HL-60/S4 treated with retinoic acid at 250 ng/mL for 4 days and 3 days (cell line): ENCODE measurements at regions not wholly inside any gene's neighbourhood (a gene's known extent, or its start where the extent isn't known, plus 50 kb on each side); places are given as distances from the start of the nearest gene placed in this dataset.

ENCODE experiments used
- in situ Hi-C: fragments of 300-500 bp; cut with MboI; formaldehyde crosslinking; loops from 2 replicates; pipeline ENCODE4 v1.7.0; 2022; ENCODE audit warnings: low sequenced_read_pairs

DNA sequence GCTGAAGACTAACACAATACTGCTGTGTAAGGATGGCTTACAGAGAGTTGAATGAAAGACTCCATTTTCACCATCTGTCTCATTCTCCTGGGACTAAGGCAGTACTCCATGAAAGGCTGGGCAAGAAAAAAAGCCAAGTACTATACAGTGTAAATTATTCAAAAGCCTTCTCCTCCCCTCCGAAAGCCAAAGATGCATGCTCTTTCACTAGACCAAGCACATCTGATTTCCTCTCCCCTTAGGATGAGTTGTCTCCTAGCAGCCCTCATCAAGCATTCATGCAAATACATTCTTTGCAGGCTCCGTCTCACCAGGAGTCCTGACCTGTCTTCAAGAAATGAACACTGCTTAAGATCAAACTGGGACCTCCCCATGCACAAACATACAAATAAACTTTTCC lies 133.5 kb upstream of the THBS1 start:
- in situ Hi-C loops, result no loop called here

- in situ Hi-C loops, result no loop called here
Measured at GRCh38 chr15:39447881-39448280, 133.0 kb upstream of the THBS1 start.

DNA sequence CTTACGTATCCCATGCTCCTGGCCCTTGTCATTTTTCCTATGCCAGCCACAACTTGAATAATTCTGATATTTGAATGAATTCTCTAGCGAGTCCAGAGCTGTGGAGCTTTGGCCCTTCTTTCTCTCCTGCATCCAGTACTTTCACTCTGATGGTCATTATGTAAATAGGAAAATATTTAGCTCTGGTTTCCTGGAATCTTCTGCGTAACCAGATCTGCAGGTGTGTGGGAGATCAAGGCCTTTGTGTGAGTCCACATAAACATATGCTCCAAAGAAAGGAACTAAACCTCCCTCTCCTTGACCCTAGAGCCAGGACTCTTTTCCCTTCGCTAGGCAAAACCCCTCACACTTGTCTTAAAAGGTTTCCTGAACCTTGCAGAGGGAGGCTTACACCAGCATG lies 132.5 kb upstream of the THBS1 start:
- in situ Hi-C loops, result no loop called here

DNA sequence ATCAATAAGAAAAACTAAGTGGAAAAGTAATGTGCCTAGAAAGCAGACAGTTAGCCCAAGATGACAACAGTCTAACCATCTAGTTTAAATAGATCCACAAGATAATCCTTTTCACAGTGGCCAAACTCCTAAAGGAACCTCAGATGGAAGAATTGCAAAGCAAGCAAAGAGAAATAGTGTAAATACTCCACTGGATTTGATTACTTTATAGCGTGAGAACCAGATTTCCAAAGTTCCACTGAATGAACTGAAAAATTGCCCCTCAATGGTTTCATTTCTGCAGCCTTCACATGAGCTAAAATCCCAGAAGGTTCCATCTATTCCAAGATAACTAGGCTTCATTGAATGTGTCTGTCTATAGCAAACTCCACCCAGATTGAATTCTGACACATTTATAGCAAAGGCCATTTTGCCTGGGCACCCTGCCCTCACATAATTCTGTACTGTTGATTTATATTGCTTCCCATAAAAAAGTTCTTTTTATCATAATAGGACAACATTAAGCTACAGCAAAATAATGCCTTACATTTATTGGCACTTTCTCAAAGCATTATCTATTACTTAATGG lies 129.7 kb upstream of the THBS1 start:
- in situ Hi-C loops, result no loop called here

DNA sequence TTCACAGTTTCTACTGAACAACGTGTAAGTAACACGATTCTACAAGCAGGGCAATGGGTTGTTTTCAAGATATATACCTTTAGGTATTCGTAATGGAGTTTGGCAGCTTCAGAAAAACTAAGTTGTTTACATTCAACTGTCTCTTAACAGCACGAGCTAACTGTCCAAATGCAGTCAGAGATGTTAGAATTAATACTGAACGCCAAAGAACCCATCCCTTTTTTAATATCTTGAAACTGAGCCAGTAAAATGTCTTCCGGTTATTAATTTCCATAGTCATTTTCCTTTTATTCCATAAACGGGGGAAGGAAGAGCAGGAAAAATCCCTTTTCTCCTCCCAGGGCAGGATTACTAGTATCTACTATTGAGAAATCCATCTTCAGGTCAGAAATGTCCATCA lies 129.0 kb upstream of the THBS1 start:
- in situ Hi-C loops, result no loop called here

GRCh38 chr15:39453620-39454019 lies 127.3 kb upstream of the THBS1 start:
- in situ Hi-C loops, result no loop called here

- in situ Hi-C loops, result no loop called here
Measured at GRCh38 chr15:39454189-39454986, 126.5 kb upstream of the THBS1 start.

GRCh38 chr15:39455471-39455991 lies 125.3 kb upstream of the THBS1 start:
- in situ Hi-C loops, result no loop called here

DNA sequence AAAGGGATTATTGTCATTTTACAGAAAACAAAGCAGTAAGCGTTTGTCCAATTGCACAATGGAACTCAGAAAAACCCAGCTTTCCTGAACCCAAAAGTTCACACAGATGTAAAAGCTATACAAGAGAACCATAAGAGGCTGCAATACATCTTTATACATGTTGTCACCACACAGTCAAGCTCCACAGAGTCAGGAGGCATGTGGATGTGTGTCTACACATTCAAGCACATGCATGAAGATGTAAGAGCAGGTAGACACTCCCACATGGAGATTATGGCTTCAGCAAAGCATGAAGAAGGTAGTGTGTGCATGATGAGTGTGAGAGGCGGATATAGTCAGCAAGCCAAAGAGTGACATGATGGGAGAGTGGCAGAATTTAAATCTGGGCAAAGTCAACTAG lies 124.7 kb upstream of the THBS1 start:
- in situ Hi-C loops, result no loop called here

- in situ Hi-C loops, result no loop called here
Measured at GRCh38 chr15:39456582-39457330, 124.1 kb upstream of the THBS1 start.

DNA sequence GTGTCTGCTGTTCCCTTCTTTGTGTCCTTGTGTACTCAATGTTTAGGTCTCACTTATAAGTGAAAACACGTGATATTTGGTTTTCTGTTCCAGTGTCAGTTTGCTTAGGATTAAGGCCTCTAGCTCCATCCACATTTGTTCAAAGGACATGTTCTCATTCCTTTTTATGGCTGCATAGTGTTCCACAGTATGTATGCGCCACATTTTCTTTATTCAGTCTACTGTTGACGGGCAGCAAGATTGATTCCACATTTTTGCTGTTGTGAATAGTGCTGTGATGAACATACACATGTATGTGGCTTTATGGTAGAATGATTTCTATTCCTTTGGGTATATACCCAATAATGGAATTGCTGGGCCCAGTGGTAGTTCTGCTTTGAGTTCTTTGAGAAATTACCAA lies 122.7 kb upstream of the THBS1 start:
- in situ Hi-C loops, result no loop called here

DNA sequence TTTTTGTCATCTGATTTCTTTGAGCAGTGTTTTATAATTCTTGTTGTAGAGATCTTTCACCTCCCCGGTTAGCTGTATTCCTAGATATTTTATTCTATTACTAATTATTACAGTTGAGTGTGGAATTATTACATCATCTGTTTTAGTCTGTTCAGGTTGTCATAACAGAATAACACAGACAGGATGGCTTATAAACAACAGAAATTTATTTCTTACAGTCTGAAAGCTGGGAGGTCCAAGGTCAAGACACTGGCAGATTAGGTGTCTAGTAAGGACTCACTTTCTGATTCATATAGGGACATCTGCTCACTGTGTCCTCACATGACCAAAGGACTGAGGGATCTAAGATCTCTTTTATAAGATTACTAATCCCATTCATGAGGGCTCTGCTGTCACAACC lies 121.3 kb upstream of the THBS1 start:
- in situ Hi-C loops, result no loop called here

DNA sequence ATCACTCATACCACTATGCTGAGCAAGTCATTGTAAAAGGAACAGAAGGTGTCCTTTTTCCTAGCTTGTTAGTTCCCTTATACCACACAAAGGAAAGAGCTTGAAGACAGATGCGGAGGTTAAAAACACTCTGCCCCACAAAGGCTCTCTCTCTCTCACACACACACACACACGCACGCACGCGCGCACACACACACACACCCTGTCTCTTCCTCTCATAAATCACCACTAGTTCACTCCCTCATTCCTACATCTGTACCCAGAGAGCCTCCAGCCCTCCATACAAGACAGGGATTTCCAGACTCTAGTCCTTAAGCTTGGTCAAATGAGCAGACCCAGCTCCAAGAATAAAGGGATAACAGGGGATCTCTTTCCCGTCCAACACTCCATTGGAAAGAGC lies 120.1 kb upstream of the THBS1 start:
- in situ Hi-C loops, result no loop called here

GRCh38 chr15:39461536-39462130 lies 119.2 kb upstream of the THBS1 start:
- in situ Hi-C loops, result no loop called here

GRCh38 chr15:39462691-39463090 lies 118.2 kb upstream of the THBS1 start:
- in situ Hi-C loops, result no loop called here

GRCh38 chr15:39465843-39466749 lies 114.8 kb upstream of the THBS1 start:
- in situ Hi-C loops, result no loop called here

- in situ Hi-C loops, result no loop called here
Measured at GRCh38 chr15:39466750-39467105, 114.2 kb upstream of the THBS1 start.

GRCh38 chr15:39468331-39468730 lies 112.5 kb upstream of the THBS1 start:
- in situ Hi-C loops, result no loop called here

GRCh38 chr15:39468828-39469227 lies 112.1 kb upstream of the THBS1 start:
- in situ Hi-C loops, result no loop called here

DNA sequence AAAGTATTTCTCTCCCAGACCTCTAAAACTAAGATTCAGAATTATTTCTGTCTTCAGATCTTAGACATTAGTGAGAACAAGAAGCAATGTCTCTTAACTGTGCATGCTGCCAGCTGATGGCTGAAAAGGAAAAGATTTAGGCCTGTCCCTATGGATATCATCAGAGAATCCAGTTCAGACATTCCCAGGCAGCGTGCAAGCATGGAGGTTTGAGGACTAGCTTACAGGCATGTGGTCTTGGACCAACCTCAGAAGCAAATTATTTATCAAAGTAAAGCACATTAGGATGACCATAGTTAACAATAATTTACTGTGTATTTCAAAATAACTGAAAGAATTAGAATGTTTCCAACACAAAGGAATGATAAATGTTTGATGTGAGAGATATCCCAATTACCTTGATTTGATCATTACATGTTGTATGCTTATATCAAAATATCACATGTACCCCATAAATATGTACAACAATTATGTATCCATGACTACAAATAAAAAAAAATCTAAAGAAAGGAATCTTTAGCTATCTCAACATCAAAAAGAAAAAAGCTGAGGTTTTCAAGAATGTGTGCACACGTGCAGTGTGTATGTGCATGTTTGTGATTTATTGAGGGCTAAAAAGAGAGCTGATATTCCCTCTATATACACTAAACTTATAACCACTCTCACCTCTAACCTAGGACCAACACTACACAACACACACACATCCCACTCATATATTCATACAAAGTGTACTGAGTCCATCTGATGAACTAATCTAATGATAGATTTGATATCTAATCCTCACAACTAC lies 108.9 kb upstream of the THBS1 start:
- in situ Hi-C loops, result loop anchor here (5.0 kb wide), 1 partner anchor 105 kb away; no protein-coding TSS in a partner anchor
